ENCODE measurements at regions not wholly inside any gene's neighbourhood (a gene's known extent, or its start where the extent isn't known, plus 50 kb on each side); places are given as distances from the start of the nearest gene placed in this dataset.

- no peak overlapping the region for H3K27ac ChIP-seq (ENCODE audit: low read depth, low read length)
- H3K36me3 ChIP-seq (ENCODE audit: insufficient read depth, low read length) = no peaks in the 10 kb centered on the region
- H2AFZ ChIP-seq (ENCODE audit: low read length) = no peak overlapping the region
- no peak overlapping the region for H3K4me2 ChIP-seq (ENCODE audit: insufficient read depth, low read length)
- no peaks in the 10 kb centered on the region for H3K79me2 ChIP-seq (ENCODE audit: insufficient read depth, low read length)
- no peak for DNase-seq (ENCODE audit: insufficient read length, low spot score, missing footprints)
- no peaks in the 10 kb centered on the region for H3K27me3 ChIP-seq (ENCODE audit: insufficient read depth, low read length)
- H3K4me3 ChIP-seq (ENCODE audit: insufficient read depth, low read length) = no peak overlapping the region
- H3K4me1 ChIP-seq (ENCODE audit: insufficient read depth, low read length) = no peaks in the 10 kb centered on the region
- no peaks in the 10 kb centered on the region for H4K20me1 ChIP-seq (ENCODE audit: insufficient read depth, low read length)
- H3K9me3 ChIP-seq (ENCODE audit: low read depth, low read length) = no peaks in the 10 kb centered on the region
- no peak for TF ChIP-seq CTCF (IDR thresholded peaks at IDR 0.05; ENCODE audit: extremely low read depth, low read depth, low read length)
Measured at GRCh38 chr16:82451449-82451848, 175.3 kb upstream of the CDH13 start.

GRCh38 chr16:82440336-82440735, 186.4 kb upstream of the CDH13 start:
- Histone ChIP-seq H3K36me3 (ENCODE audit: insufficient read depth, low read length) (no peaks in the 10 kb centered on the region), H2AFZ (ENCODE audit: low read length) (no peak overlapping the region), H3K4me2 (ENCODE audit: insufficient read depth, low read length) (no peak overlapping the region), H3K79me2 (ENCODE audit: insufficient read depth, low read length) (no peaks in the 10 kb centered on the region), H4K20me1 (ENCODE audit: insufficient read depth, low read length) (no peaks in the 10 kb centered on the region), H3K9me3 (ENCODE audit: low read depth, low read length) (no peaks in the 10 kb centered on the region), H3K27me3 (ENCODE audit: insufficient read depth, low read length) (no peaks in the 10 kb centered on the region), H3K4me3 (ENCODE audit: insufficient read depth, low read length) (no peak overlapping the region), H3K4me1 (ENCODE audit: insufficient read depth, low read length) (no peaks in the 10 kb centered on the region), H3K27ac (ENCODE audit: low read depth, low read length) (no peak overlapping the region)
- no peak for TF ChIP-seq CTCF (IDR thresholded peaks at IDR 0.05; ENCODE audit: extremely low read depth, low read depth, low read length)
- no peak for DNase-seq (ENCODE audit: insufficient read length, low spot score, missing footprints)

- H3K4me3 ChIP-seq (ENCODE audit: insufficient read depth, low read length) = no peak overlapping the region
- no peaks in the 10 kb centered on the region for H3K4me1 ChIP-seq (ENCODE audit: insufficient read depth, low read length)
- DNase-seq (ENCODE audit: insufficient read length, low spot score, missing footprints) = no peak
- no peaks in the 10 kb centered on the region for H3K27me3 ChIP-seq (ENCODE audit: insufficient read depth, low read length)
- H3K79me2 ChIP-seq (ENCODE audit: insufficient read depth, low read length) = no peaks in the 10 kb centered on the region
- TF ChIP-seq CTCF (IDR thresholded peaks at IDR 0.05; ENCODE audit: extremely low read depth, low read depth, low read length) = peak; percentile 54
- no peak overlapping the region for H3K27ac ChIP-seq (ENCODE audit: low read depth, low read length)
- H2AFZ ChIP-seq (ENCODE audit: low read length) = no peak overlapping the region
- no peaks in the 10 kb centered on the region for H3K36me3 ChIP-seq (ENCODE audit: insufficient read depth, low read length)
- no peaks in the 10 kb centered on the region for H3K9me3 ChIP-seq (ENCODE audit: low read depth, low read length)
- H3K4me2 ChIP-seq (ENCODE audit: insufficient read depth, low read length) = no peak overlapping the region
- no peaks in the 10 kb centered on the region for H4K20me1 ChIP-seq (ENCODE audit: insufficient read depth, low read length)
Measured at GRCh38 chr16:82439678-82440293, 187.0 kb upstream of the CDH13 start.

- no peak overlapping the region for H3K27ac ChIP-seq (ENCODE audit: low read depth, low read length)
Measured at GRCh38 chr16:82433042-82433441, 193.7 kb upstream of the CDH13 start.

More at GRCh38 chr16:82433042-82433441, 193.7 kb upstream of the CDH13 start:
- no peaks in the 10 kb centered on the region for H3K36me3 ChIP-seq (ENCODE audit: insufficient read depth, low read length)
- no peaks in the 10 kb centered on the region for H3K4me1 ChIP-seq (ENCODE audit: insufficient read depth, low read length)
- H3K4me3 ChIP-seq (ENCODE audit: insufficient read depth, low read length) = no peak overlapping the region
- DNase-seq (ENCODE audit: insufficient read length, low spot score, missing footprints) = no peak
- H3K27me3 ChIP-seq (ENCODE audit: insufficient read depth, low read length) = no peaks in the 10 kb centered on the region
- H3K79me2 ChIP-seq (ENCODE audit: insufficient read depth, low read length) = no peaks in the 10 kb centered on the region
- no peak overlapping the region for H3K4me2 ChIP-seq (ENCODE audit: insufficient read depth, low read length)
- no peaks in the 10 kb centered on the region for H4K20me1 ChIP-seq (ENCODE audit: insufficient read depth, low read length)
- no peak for TF ChIP-seq CTCF (IDR thresholded peaks at IDR 0.05; ENCODE audit: extremely low read depth, low read depth, low read length)
- no peak overlapping the region for H2AFZ ChIP-seq (ENCODE audit: low read length)
- H3K9me3 ChIP-seq (ENCODE audit: low read depth, low read length) = no peaks in the 10 kb centered on the region

All from osteoblast (primary cell).